DMS 273 (cell line): ENCODE measurements at regions not wholly inside any gene's neighbourhood (a gene's known extent, or its start where the extent isn't known, plus 50 kb on each side); places are given as distances from the start of the nearest gene placed in this dataset.
"Not testable (repeated sequence)": the region's sequence is repeated elsewhere in the genome, so short reads cannot be mapped to it uniquely, and the experiment has no call there.

Experiments
- DNase-seq: peaks from one replicate; lab custom pipeline; 2025; ENCODE audit not compliant: unreplicated experiment; lab: John Stamatoyannopoulos, UW

DNA sequence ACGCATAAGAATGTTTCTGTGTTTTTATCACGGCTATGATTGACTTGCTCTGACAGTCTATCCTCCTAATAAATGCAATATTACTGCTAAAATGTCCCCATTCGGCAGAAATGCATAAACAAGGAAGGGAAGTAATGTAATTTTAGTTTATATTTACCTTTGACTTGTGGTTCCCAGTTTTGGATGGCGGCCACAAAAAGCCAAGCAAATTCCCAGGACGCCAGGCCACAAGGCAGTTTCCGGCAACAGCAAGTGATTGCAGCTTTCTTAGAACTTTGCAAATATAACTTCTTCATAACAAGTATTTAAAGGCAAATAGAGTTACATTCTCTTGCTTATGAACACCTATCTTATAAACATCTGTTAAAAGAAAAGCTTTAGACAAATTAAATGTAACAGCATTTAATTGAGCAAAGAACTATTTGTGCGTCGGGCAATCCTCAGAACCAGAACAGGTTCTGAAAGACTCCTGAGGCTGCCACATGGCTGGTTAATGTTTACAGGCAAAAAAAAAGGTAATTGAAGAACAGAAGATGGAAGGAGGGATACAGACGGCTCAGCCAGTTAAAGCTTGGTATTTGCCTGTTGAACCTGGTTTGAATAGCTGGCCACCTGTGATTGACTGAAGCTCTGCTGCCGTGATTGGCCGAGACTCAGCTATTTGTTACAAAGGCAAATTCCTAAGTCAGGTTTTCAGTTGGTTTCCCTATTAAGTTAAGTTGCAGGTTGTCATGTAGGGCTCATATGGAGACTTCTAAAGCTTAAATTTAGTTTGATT is 80.8 kb downstream of the C21orf91 start:
- no peak for DNase-seq

DNA sequence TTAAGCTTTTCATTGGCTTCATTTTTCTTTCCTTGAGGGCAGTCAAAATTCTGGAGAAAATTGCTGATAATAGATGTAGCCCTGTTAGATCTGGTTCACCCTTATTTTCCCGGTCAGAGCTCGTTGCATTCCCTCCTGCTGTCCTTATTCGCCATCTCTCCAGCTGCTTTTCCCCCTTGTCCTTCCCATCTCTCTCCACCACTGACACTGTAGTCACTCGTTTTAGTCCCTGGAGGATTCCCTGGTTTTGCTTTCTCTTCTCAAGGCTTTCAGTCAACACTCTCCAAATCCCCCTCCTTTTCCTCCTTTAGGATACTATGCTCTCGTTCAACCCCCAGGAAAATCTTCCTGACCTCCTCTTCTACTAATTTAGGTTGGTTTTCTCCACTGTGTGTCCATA is 83.1 kb downstream of the C21orf91 start:
- no peak for DNase-seq

DNA sequence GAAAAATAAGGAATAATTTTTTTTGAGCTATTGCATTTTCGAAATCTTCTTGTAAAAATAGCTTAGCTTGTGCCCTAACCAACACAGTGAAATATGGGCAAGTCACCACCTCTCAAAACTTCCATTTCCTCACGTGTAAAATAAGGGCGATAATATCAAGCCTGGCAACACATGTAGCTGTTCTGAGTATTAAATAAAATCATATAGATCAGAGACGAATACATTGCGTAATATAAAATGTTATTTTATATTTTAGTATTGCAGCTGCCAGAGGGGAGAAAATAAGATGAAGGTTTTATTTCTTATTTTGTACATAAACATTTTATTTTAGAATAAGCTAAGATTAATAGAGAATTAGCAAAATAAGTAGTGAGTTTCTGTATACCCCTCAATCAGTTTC is 85.9 kb downstream of the C21orf91 start:
- no peak for DNase-seq

GRCh38 chr21:17732306-17732705 is 86.8 kb downstream of the C21orf91 start:
- DNase-seq, result peak; percentile 82

GRCh38 chr21:17731554-17731953 is 87.6 kb downstream of the C21orf91 start:
- DNase-seq, result no peak

DNA sequence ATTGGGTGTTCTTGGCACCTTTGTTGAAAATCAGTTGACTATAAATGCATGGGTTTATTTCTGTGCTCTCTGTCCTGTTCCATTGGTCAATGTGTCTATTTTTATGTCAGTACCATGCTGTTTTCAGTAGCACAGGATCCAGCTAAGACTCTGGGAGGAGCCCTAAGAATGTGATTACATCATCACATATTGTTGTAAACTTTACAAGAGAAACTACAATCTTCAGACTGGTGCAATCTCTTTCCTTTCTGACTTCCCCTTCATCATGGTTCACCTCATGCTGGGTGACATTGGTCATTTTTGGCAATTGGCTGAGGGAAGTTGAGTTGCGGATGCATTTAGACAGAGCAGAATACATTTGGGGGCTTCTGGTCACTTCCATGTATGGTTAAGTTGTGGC is 88.4 kb downstream of the C21orf91 start:
- no peak for DNase-seq

DNA sequence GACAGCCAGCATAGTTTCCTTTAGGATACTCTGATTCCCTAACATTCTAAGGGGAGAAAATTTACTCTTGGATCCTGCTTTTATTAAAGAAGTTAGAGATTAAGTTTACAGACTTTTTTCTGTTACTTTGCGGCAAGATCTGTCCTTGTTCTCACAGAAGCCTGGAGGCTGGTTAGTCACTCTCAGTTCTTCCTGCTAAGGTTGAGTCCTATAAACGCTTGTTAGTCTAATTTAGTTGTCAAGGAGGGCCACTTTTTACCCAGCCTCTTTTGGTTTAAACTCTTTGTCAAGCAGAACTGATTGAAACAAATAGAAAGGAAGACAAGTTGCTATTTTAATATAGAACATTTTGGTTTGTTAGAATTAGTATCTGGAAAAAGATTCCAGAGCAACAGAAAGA is 89.7 kb downstream of the C21orf91 start:
- DNase-seq, result no peak

GRCh38 chr21:17727361-17727760 is 91.8 kb downstream of the C21orf91 start:
- DNase-seq, result no peak

DNA sequence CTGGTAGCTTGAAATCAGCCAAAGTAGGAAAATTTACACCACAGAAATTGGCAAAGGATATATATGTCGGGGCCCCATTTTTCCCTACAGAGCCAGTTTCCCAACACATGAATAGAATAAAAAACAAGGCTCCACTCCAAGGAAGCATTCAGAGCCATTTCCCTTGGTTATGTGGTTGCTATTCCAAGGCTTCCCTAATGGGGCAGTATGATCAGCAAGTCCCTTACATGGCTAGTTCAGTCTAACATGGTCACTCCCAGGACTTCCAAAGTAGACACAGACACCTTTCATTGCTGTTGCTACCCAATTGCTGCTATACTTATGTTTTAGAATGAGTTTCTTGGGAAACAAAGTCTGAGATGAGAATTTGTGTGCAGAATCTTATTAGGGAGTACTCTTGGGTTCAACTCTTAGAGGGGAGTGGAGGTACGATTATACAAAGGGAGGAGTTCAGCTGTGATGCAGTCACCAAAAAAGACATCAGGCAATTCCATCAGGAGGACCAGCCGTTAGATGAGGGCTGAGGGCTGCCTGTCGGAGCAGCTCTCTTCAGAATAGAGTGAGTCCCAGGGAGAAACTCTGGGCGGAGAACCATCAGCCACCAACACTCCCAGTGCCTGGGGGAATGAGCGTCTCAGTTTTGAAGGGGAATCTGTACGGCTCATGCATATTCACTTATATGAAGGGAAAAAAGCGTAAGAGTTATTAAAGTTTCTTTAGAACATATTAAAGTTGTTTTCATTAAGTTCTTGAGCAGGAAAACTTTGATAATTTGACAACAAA is 92.9 kb downstream of the C21orf91 start:
- peak; percentile 23 for DNase-seq

GRCh38 chr21:17725339-17725738 is 93.8 kb downstream of the C21orf91 start:
- no peak for DNase-seq

DNA sequence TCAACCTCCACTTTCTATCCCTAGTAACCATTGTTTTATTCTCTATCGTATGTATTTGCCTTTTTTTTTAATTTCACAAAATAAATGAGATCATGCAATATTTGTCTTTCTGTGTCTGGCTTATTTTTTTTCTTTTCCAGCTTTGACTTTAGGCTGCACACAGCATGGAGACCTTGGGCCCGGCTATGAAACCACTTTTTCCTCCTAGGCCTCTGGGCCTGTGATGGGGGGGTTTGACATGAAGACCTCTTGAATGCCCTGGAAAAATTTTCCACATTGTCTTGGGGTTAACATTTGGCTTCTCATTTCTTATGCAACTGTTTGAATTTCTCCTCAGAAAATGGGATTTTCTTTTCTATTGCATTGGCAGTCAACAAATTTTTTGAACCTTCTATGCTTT is 100.2 kb upstream of the BTG3 start:
- DNase-seq, result no peak

DNA sequence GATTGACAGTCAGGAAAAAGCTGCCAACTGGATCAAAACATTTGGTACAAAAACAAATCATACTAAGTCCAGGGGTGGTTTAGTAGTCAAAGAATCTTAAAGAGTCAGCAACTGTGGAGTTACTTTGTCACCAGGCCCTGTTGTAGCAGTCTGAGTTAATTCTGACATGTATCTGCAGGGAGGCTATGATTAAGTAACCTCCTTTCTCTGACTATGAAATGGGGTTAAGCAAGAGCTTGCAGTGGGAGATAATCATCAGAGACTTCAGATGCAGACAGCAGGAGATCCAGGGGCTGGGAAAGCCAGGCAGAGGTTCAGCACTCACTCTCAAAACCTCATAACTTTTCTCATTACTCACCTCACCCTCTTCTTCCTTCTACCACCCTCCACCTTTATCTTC is 99.2 kb upstream of the BTG3 start:
- no peak for DNase-seq

- no peak for DNase-seq
These were observed 96.5 kb upstream of the BTG3 start for GRCh38 chr21:17709266-17709611.

- no peak for DNase-seq
These were observed 96.0 kb upstream of the BTG3 start for GRCh38 chr21:17708522-17709265.

- DNase-seq, result no peak
These were observed 87.0 kb upstream of the BTG3 start for GRCh38 chr21:17699524-17700189.

GRCh38 chr21:17697473-17697872 is 84.8 kb upstream of the BTG3 start:
- no peak for DNase-seq

- DNase-seq, result not testable (repeated sequence)
These were observed 81.7 kb upstream of the BTG3 start for GRCh38 chr21:17694416-17694815.

DNA sequence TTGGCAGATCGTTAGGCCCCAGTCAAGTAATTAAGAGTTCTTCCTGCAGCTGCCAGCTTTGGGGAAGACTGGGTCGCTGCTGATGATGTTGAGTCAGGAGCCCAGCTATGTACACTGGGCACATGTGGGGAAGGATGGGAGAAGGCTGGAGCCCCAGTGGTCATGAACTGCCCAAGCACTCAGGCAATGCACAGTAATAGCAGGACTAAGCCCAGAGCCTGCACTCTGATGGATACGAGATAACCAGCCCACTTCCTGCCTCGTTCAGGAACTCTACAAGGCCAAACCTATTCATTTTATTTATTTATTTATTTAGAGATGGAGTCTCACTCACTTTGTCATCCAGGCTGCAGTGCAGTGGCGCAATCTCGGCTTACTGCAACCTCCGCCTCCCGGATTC is 81.1 kb upstream of the BTG3 start:
- no peak for DNase-seq

- DNase-seq, result no peak
These were observed 77.4 kb upstream of the BTG3 start for GRCh38 chr21:17690078-17690494.

- peak; percentile 70 for DNase-seq
These were observed 76.5 kb upstream of the BTG3 start for GRCh38 chr21:17688912-17689874.
